NCI-H1105 (cell line): ENCODE measurements at regions not wholly inside any gene's neighbourhood (a gene's known extent, or its start where the extent isn't known, plus 50 kb on each side); places are given as distances from the start of the nearest gene placed in this dataset.
"Not testable (repeated sequence)": the region's sequence is repeated elsewhere in the genome, so short reads cannot be mapped to it uniquely, and the experiment has no call there.

Experiments
- DNase-seq: peaks from one replicate; lab custom pipeline; 2025; lab: John Stamatoyannopoulos, UW

- DNase-seq = no peak
Observed at GRCh38 chr10:100642295-100642994, 102.9 kb upstream of the PAX2 start.

DNA sequence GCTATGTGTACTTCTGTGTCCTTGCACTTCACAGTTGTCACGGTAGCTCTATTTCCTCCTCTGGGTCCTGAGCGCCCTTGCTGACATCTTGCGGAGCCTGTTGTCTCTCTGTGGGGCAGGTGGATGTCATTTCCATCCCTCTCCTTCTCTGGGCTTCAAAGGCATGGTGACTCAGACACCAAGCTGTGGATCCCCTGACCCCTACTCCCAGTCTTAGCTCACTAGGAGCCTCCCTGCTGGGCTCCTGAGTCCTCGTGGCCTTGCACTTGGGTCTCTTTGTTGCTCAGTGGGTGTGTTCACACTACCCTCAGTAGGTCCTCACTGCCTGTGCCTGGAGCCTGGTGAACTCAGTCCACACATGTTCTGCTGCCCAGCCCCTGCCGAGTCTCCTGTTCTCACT, 100.3 kb upstream of the PAX2 start:
- DNase-seq = no peak

DNA sequence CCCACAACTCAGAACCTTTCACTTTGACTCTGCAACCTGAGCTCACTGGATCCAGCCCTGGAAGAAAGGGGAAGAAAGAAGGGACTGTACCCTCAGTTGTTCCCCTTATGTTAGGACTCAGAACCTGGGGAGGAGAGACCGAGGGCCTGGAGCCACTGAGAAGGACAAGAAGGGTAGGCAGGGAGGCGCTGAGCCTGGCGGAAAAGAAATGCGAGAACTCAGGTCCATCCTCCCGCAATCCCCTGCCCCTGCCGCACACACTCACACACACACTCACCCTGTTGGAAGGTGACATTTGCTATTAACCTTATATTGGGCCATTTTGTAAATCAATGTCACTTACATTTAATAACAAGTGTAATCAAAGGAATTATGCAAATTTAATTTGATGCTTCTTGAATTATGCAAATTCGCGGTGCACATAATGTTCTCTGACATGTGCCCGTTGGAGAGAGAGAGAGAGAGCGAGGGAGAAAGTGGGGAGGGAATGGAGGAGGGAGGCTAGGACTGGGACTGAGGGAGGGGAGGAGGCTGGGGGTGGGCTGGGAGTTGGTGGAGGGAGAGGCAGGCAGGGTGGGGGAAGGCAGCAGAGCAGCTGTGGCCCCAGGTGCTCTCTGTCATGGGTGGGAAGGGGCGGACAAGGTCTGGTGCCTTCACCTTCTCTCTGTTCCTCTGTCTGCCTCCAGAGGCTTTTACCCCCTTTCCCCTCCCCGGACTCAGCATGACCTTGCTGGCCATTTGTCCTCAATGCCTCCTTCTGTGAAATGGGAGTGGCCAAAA, 99.6 kb upstream of the PAX2 start:
- DNase-seq = no peak

GRCh38 chr10:100647928-100648327, 97.5 kb upstream of the PAX2 start:
- DNase-seq = no peak

GRCh38 chr10:100650693-100651092, 94.7 kb upstream of the PAX2 start:
- no peak for DNase-seq

DNA sequence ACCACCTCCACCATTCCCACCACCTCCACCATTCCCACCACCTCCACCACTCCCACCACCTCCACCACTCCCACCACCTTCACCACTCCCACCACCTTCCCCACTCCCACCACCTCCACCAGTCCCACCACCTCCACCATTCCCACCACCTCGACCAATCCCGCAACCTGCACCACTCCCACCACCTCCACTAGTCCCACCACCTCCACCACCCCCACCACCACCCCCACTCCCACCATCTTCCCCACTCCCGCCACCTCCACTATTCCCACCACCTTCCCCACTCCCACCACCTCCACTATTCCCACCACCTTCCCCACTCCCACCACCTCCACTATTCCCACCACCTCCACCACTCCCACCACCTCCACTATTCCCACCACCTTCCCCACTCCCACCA, 94.3 kb upstream of the PAX2 start:
- not testable (repeated sequence) for DNase-seq

DNA sequence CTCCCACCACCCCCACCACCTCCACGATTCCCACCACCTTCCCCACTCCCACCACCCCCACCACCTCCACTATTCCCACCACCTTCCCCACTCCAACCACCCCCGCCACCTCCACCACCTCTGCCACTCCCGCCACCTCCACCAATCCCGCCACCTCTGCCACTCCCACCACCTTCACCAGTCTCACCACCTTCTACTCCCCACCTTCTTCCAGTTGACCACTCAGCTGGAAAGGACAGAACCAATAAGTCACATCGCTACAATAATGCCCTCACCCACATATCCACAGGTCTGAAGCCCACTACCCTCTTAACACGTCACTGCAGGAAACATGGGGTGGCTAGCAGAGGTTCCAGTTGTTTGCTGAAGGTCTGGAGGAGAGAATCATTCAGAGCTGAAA, 93.5 kb upstream of the PAX2 start:
- DNase-seq = no peak

DNA sequence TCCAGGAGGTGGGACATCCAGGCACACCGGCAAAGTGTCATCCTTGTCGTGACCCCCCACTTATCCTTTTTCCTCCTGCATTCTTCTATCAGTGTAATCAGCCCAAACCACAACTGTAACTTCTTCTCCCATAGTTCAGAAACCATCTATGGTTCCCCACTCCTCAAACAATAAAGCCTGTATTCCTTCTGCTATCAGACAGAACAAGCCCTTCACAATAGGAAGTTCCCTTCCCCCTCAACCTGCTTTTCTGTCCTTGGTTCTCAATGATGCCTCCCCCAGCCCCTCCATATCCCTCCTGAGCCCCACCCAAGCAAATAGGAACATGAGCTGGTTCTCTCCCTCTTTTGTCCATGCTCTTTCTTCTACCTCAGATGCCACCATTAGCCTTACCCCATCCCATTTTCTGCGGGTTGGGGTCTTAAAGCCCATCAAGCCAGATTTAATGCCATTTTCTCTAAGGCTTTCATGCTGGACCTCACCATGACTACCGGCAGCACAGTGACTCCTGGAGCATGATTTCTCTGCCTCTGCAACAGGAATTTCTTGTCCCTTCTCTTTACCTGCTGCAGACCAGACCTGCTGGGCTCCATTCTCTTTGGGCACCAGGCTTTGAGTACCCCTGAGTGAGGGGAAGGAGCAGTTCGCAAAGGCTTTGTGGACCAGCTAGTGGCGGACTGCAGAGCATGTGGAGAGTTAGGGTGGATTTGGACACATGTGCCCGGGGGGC, 92.8 kb upstream of the PAX2 start:
- no peak for DNase-seq

- no peak for DNase-seq
Observed at GRCh38 chr10:100653238-100653956, 92.0 kb upstream of the PAX2 start.

GRCh38 chr10:100653957-100654781, 91.2 kb upstream of the PAX2 start:
- DNase-seq = no peak

GRCh38 chr10:100654782-100655325, 90.5 kb upstream of the PAX2 start:
- no peak for DNase-seq

DNA sequence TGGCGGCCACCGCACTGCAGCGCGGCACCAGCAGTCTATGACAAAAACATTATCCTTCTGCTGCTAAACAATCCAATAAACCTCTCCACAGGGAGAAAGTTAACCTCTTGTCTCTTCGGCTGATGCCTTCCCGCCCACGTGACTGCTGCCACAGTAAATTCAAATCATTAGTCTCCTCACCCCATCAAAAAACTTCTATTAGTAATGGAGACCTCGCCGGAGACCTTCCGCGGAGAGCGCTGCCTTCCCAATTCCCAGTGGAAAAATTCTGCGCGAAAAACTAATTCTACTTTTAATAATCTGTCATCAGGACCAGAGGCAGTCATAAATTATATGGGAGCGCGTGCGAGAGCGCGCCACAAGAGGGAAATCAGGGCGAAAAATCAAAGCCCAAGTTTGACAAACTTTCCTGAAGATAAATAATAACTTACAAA, 90.0 kb upstream of the PAX2 start:
- DNase-seq = no peak

DNA sequence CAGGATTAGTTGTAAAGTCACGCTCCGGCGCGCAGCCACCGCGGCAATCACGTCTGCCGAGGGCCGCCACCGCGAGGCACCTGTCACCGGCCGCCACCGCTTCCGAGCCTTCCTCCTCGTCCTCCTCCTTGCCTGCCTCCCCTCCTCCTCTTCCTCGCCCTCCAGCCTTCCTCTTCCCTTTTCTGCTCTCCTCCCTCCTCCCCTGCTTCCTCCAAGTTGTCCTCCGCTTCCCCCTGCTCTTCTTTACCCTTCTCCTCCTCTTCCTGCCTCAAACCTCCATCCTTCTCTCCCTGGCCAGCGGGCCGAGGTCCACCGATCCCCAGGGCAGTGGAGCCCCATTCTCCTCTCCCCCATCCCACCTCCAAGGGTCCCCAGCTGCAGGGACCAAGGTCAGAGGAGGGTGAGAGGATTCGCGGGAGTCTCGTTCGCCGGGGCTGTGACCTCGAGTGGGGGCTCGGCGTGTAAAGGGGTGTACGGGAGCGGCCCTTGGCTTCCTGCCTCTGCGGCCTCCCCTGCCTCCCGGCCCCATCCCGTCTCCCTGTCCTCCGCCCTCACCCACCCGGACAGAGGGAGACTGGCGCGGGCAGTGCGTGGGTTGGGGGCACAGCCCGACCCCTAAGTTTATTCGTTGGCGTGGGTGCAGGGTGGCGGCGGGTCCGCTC, 89.5 kb upstream of the PAX2 start:
- no peak for DNase-seq

- DNase-seq = peak; percentile 24
Observed at GRCh38 chr10:100656454-100656853, 88.9 kb upstream of the PAX2 start.

GRCh38 chr10:100658269-100658668, 87.1 kb upstream of the PAX2 start:
- DNase-seq = no peak

DNA sequence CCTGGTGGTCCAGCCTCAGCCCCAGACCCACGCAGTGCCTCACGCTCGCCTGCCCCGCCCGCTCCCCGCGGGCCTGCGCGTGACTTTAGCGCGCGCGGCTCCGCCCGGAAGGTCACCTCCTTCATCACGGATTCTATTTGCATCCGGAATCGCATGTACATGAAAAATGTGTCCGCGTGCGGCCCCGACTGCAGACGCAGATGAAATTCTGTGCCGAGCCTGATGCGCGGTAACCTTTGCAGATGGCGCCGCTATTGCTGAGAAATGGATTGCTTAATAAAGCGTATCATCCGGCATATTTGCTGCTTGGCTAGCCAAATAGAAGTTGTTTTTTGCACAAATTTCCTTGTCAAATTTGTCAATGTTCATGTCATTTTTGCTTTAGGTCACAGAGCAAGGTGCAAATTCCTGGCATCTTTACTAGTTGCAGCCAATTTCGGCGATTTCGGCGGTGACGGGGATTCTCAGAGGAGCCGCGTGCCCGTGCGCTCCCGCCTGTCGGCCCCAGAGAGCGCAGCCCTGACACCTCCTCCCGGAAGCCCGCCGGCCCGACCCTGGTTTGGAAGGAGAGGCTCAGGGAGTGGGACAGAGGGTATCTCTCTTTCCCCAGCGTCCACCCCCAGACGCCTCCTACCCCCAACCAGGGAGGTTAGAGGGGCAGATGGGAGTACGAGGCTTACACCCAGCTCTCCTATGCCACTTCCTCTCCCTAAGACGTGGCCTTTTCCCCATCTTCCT, 85.9 kb upstream of the PAX2 start:
- DNase-seq = no peak

GRCh38 chr10:100660365-100660764, 85.0 kb upstream of the PAX2 start:
- DNase-seq = no peak

DNA sequence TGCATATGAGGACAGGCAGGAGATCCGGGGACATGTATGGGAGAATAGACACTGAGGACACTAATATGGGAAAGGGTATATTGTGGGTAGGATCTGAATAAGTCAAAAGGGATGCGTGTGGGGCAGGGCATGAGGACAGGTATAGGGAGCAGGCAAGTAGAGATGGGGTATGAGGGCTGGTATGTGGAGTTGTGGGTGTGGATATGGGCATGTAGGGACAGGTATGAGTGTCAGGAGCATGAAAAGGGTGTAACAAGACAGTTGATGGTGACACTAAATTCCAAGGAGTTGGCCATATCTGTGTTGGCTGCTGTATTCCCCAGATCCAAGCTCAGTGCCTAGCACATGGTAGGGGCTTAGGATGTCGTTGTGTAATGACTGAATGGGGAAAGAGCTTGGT, 84.4 kb upstream of the PAX2 start:
- no peak for DNase-seq

DNA sequence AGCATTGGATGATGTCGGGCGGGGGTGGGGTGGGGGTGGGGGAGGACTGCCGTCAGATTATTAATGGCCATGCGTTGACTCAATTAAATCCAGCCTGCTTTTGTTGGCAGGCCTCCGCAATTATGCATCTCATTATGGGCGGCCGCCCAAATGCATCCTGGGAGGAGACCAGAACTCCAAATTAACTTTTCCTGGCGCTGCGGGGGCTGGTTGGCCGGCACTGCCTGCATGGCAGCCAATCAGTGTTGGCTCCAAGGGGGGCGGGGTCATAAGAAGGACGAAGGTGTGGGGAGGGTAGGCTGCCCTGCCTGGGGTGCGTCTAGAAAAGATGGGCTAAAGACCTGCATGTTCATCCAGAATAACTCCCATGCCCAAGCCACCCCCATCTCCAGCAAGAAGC, 83.9 kb upstream of the PAX2 start:
- no peak for DNase-seq

DNA sequence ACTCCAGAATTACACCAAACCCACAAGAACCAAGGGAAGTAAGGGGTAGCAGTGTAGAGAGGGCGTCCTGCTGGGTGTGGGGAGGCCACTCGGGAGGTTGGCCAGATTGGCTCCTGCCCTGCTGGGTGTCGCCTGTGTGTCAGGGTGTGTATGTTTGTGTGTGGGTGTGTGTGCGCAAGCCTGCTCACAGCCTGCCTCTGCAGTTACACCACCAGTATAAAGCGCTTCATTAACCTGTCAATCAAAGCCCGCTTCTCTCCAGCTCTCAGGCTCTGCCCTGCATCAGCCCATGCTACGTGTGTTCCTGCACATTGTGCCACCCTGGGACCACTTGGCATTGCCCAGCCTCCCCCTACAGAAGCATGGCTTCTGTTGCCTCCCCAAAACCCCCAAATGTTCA, 83.3 kb upstream of the PAX2 start:
- no peak for DNase-seq
